Karpas-422 (cell line): ENCODE measurements at regions not wholly inside any gene's neighbourhood (a gene's known extent, or its start where the extent isn't known, plus 50 kb on each side); places are given as distances from the start of the nearest gene placed in this dataset.

ENCODE experiments used
- DNase-seq: peaks from one replicate; pipeline ENCODE4 v3.0.0-alpha.2; 2015
- H2AFZ ChIP-seq: fragments of 200-600 bp; sonication (generic); 2 replicates; pipeline ENCODE4 v1.6.1; 2014; ENCODE audit warnings: antibody characterized with exemption, low read length, mixed read lengths
- H3K27ac ChIP-seq: fragments of 200-600 bp; sonication (generic); 2 replicates; pipeline ENCODE4 v1.5.1; 2014; ENCODE audit warnings: mild to moderate bottlenecking, low read length, moderate library complexity
- H3K27me3 ChIP-seq: fragments of 200-600 bp; sonication (generic); 2 replicates; pipeline ENCODE4 v1.6.1; 2014; ENCODE audit warnings: low read length, mixed read lengths
- H3K36me3 ChIP-seq: fragments of 200-600 bp; sonication (generic); 2 replicates; pipeline ENCODE4 v1.6.1; 2014; ENCODE audit warnings: low read length, mixed read lengths; ENCODE audit not compliant: insufficient read depth
- H3K4me1 ChIP-seq: fragments of 200-600 bp; sonication (generic); 2 replicates; pipeline ENCODE4 v1.6.1; 2014; ENCODE audit warnings: mild to moderate bottlenecking, low read length, mixed read lengths
- H3K4me2 ChIP-seq: fragments of 200-600 bp; sonication (generic); 2 replicates; pipeline ENCODE4 v1.6.1; 2014; ENCODE audit warnings: low read length, low read depth, mild to moderate bottlenecking; ENCODE audit not compliant: poor library complexity, severe bottlenecking
- H3K4me3 ChIP-seq: fragments of 200-600 bp; sonication (generic); 2 replicates; pipeline ENCODE4 v1.5.1; 2014; ENCODE audit warnings: mild to moderate bottlenecking, antibody characterized with exemption, low read length, mixed read lengths
- H3K79me2 ChIP-seq: fragments of 200-600 bp; sonication (generic); 2 replicates; pipeline ENCODE4 v1.6.1; 2014; ENCODE audit warnings: mild to moderate bottlenecking, low read length, mixed read lengths
- H3K9ac ChIP-seq: fragments of 200-600 bp; sonication (generic); 2 replicates; pipeline ENCODE4 v1.6.0; 2014; ENCODE audit warnings: low read length
- H3K9me2 ChIP-seq: fragments of 200-600 bp; sonication (generic), shearing (Covaris generic); replicated peaks from 2 replicates; pipeline ENCODE4 v1.6.0; 2014; ENCODE audit warnings: mild to moderate bottlenecking, low read length, moderate library complexity; ENCODE audit not compliant: insufficient read depth
- H3K9me3 ChIP-seq: fragments of 300-700, 200-600 bp; sonication (generic); 2 replicates; pipeline ENCODE4 v1.6.1; 2014; ENCODE audit warnings: low read length, mixed read lengths
- H4K20me1 ChIP-seq: fragments of 200-600 bp; sonication (generic); 2 replicates; pipeline ENCODE4 v1.6.1; 2014; ENCODE audit warnings: mild to moderate bottlenecking, antibody characterized with exemption, low read length, low read depth; ENCODE audit not compliant: insufficient read depth

DNA sequence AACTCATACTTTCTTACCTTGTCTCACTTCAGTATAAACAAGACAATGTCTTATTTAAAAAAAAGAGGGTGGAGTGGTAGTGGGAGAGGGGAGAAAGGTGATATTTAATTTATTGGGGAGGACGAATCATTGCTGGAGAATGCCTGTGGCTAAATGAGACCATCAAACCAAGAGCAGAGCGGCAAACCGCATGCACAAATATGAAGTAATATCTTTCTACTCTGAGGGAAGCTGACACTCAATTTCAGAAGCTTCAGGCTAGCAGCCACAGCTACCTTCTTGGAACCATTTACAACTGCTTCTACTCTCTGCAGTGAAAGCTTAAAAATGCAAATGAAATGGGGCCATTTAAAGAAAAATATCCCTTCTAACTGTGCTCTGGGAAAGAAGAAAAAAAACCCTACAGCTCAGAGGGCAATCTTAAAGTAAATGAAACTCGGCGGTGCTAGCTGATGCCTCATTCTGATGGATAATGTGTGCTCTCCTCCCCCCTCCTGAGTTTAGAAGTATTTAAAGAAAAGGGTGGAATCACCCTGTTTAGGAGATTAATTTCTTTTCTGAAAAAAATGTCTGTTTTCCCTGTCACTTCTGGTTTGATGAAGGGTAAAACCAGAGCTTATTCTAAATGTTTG, 178.2 kb upstream of the CAMK1G start:
- H2AFZ ChIP-seq: no peak overlapping the region
- no peaks in the 10 kb centered on the region for H3K27me3 ChIP-seq

DNA sequence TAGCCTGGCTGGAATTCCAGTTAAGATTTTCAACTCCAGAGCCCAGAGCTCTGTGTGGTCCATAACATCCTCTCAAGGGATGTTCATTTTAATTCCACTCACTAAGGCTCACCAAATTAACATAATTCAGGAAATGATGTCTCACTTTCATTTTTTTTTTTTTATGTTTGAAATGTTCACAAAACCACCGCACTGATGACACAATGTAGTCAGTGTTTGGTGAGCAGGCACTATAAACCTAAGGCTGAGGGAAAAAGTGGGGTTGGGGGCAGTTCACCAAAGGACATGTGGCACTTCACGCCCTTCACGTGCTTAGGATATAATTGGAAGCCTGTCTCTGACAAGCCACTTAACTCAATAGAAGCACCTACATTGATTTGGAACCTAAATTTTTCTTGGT, 177.3 kb upstream of the CAMK1G start:
- no peaks in the 10 kb centered on the region for H3K9me2 ChIP-seq
- H3K4me1 ChIP-seq: no peaks in the 10 kb centered on the region
- H3K4me2 ChIP-seq: no peak overlapping the region
- no peak overlapping the region for H3K9ac ChIP-seq
- H3K36me3 ChIP-seq: no peaks in the 10 kb centered on the region
- no peaks in the 10 kb centered on the region for H3K79me2 ChIP-seq
- no peak for DNase-seq
- no peak overlapping the region for H2AFZ ChIP-seq
- H3K27ac ChIP-seq: no peak overlapping the region
- H3K9me3 ChIP-seq: no peaks in the 10 kb centered on the region
- H4K20me1 ChIP-seq: no peaks in the 10 kb centered on the region
- no peaks in the 10 kb centered on the region for H3K27me3 ChIP-seq
- H3K4me3 ChIP-seq: no peak overlapping the region

More for the DNA sequence above, 178.2 kb upstream of the CAMK1G start:
- H3K4me1 ChIP-seq: no peaks in the 10 kb centered on the region
- H3K79me2 ChIP-seq: no peaks in the 10 kb centered on the region
- no peak overlapping the region for H3K27ac ChIP-seq
- no peak for DNase-seq
- H4K20me1 ChIP-seq: no peaks in the 10 kb centered on the region
- H3K36me3 ChIP-seq: no peaks in the 10 kb centered on the region
- no peaks in the 10 kb centered on the region for H3K9me2 ChIP-seq
- no peak overlapping the region for H3K4me3 ChIP-seq
- no peak overlapping the region for H3K4me2 ChIP-seq
- no peaks in the 10 kb centered on the region for H3K9me3 ChIP-seq
- no peak overlapping the region for H3K9ac ChIP-seq

DNA sequence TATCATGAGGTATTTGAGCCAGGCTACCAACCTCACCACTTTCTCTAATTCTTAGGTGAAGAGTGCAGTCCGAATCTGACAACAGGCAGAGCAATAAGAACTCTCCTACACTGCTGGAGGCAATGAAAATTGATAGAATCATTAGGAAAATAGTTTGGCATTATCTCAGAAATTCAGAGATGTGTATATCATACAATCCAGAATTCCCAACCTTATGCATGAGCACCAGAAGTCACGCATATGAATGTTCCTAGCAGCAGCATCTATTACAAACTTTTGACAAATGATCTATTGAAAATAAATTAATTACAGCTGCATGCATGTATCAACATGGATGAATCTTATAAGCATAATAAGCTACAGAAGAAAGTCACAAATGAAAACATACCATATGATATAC, 176.9 kb upstream of the CAMK1G start:
- no peak overlapping the region for H3K9ac ChIP-seq
- H4K20me1 ChIP-seq: no peaks in the 10 kb centered on the region
- no peaks in the 10 kb centered on the region for H3K9me3 ChIP-seq
- H2AFZ ChIP-seq: no peak overlapping the region
- no peaks in the 10 kb centered on the region for H3K27me3 ChIP-seq
- no peaks in the 10 kb centered on the region for H3K9me2 ChIP-seq
- H3K4me2 ChIP-seq: no peak overlapping the region
- no peaks in the 10 kb centered on the region for H3K4me1 ChIP-seq
- no peaks in the 10 kb centered on the region for H3K36me3 ChIP-seq
- no peak overlapping the region for H3K27ac ChIP-seq
- H3K4me3 ChIP-seq: no peak overlapping the region
- no peaks in the 10 kb centered on the region for H3K79me2 ChIP-seq
- no peak for DNase-seq

DNA sequence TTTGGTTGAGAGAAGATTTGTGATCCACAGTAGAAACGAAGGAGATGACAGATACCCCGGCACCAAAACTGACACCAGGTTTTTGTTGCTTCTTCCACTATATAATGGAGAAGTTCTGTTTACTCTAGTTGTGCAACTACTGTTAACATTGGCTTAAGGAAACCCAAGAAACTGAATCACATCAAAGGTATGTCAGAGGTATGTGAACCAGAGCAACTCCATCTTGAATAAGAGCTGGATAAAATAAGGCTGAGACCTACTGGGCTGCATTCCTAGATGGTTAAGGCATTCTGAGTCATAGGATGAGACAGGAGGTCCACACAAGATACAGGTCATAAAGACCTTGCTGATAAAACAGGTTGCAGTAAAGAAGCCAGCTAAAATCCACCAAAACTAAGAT, 173.7 kb upstream of the CAMK1G start:
- no peak overlapping the region for H3K4me3 ChIP-seq
- no peak overlapping the region for H2AFZ ChIP-seq
- H3K79me2 ChIP-seq: no peaks in the 10 kb centered on the region
- H3K27ac ChIP-seq: no peak overlapping the region
- H3K4me1 ChIP-seq: no peaks in the 10 kb centered on the region
- H3K9me3 ChIP-seq: no peaks in the 10 kb centered on the region
- no peak overlapping the region for H3K9ac ChIP-seq
- H3K27me3 ChIP-seq: no peaks in the 10 kb centered on the region
- H4K20me1 ChIP-seq: no peaks in the 10 kb centered on the region
- DNase-seq: no peak
- H3K4me2 ChIP-seq: no peak overlapping the region
- no peaks in the 10 kb centered on the region for H3K9me2 ChIP-seq
- no peaks in the 10 kb centered on the region for H3K36me3 ChIP-seq

DNA sequence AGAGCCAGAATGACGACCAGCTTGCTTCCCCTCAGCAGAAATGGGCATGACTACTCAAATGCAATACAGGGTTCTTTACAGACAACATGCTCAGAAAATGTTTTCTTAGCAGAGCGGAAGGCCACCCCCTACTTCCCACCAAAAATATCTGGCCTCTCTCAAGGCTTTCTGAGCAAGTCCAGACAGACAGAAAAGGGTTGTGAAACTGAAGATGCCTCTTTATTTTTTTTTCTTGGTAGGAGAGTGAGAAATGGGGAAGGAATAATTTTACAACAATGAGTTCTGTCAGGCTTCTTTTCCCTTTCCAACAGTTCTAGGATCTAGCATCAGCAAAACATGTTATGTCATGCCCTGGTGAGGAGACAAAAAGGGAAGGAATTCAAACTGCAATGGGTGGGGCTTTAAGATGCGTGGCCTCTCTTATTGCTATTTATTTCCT, 172.0 kb upstream of the CAMK1G start:
- no peaks in the 10 kb centered on the region for H4K20me1 ChIP-seq
- H3K9me3 ChIP-seq: no peaks in the 10 kb centered on the region
- no peaks in the 10 kb centered on the region for H3K4me1 ChIP-seq
- no peak overlapping the region for H3K9ac ChIP-seq
- H3K9me2 ChIP-seq: no peaks in the 10 kb centered on the region
- H3K4me2 ChIP-seq: no peak overlapping the region
- H3K27ac ChIP-seq: no peak overlapping the region
- H3K27me3 ChIP-seq: no peaks in the 10 kb centered on the region
- no peak for DNase-seq
- H3K79me2 ChIP-seq: no peaks in the 10 kb centered on the region
- H3K36me3 ChIP-seq: no peaks in the 10 kb centered on the region
- H3K4me3 ChIP-seq: no peak overlapping the region
- no peak overlapping the region for H2AFZ ChIP-seq

DNA sequence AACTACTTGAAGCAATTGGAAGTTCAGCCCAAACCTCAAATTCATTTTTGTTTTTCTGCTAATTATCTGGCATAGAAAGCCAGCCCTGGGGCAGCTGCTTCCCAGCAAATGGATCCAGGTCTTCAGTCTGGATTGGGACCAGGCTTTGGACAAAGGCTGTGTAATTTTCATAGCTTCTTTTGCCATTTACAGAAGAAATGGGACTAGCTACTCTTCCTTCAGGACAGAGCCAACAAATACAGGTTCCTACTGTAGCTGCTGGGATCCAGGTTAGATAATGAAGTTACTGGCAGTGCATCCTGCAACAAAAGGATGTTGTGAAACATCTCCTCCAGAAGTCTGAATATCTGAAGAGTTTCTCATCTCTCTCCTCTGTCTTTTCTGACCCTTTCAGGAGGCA, 171.5 kb upstream of the CAMK1G start:
- Histone ChIP-seq H3K27ac (no peak overlapping the region), H4K20me1 (no peaks in the 10 kb centered on the region), H3K4me2 (no peak overlapping the region), H3K27me3 (no peaks in the 10 kb centered on the region), H3K9ac (no peak overlapping the region), H3K4me3 (no peak overlapping the region), H3K36me3 (no peaks in the 10 kb centered on the region), H3K9me3 (no peaks in the 10 kb centered on the region), H3K79me2 (no peaks in the 10 kb centered on the region), H3K9me2 (no peaks in the 10 kb centered on the region), H3K4me1 (no peaks in the 10 kb centered on the region), H2AFZ (no peak overlapping the region)
- no peak for DNase-seq

DNA sequence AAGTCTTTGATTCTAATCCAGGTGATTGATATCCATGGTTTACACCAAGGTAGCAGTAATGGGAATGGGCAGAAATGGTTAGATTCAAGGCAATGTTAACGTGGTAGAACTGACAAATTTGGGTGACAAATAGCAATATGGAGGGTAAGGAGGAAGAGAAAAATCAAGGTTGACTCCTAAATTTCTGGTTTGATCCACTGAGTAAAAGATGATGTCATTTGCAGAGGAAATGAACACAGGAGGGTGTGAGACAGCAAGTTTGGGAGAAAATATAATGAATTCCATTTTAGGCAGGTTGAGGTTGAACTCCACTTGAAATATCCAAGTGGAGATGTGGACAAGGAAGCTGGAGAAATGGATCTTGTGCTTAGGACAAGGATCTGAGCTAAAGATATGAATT, 170.9 kb upstream of the CAMK1G start:
- no peaks in the 10 kb centered on the region for H3K9me3 ChIP-seq
- no peak overlapping the region for H2AFZ ChIP-seq
- no peaks in the 10 kb centered on the region for H3K79me2 ChIP-seq
- no peak overlapping the region for H3K4me2 ChIP-seq
- no peak overlapping the region for H3K27ac ChIP-seq
- H4K20me1 ChIP-seq: no peaks in the 10 kb centered on the region
- no peaks in the 10 kb centered on the region for H3K9me2 ChIP-seq
- H3K9ac ChIP-seq: no peak overlapping the region
- no peak overlapping the region for H3K4me3 ChIP-seq
- H3K4me1 ChIP-seq: no peaks in the 10 kb centered on the region
- no peaks in the 10 kb centered on the region for H3K27me3 ChIP-seq
- DNase-seq: no peak
- no peaks in the 10 kb centered on the region for H3K36me3 ChIP-seq

DNA sequence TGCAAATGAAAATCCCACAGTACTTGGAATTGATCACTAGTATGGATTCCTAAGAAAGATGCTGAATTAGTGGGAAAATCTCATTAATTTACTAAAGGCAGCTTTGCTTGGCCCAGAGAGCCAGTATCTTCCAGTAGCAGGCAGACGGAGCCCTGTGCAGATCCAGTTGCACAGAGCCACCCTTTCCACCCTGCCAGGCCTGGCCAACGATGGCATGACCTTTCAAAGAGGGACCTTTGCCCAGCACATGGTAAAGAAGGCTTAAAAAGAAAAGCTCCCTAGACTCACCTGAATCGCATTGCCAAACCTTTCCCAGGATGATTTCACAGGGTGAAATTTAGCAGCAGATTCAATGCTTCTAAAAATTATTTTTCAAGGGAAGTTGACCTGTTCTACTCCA, 170.5 kb upstream of the CAMK1G start:
- Histone ChIP-seq H3K27ac (no peak overlapping the region), H3K4me1 (no peaks in the 10 kb centered on the region), H4K20me1 (no peaks in the 10 kb centered on the region), H3K4me2 (no peak overlapping the region), H3K9me2 (no peaks in the 10 kb centered on the region), H3K27me3 (no peaks in the 10 kb centered on the region), H3K9ac (no peak overlapping the region), H3K36me3 (no peaks in the 10 kb centered on the region), H2AFZ (no peak overlapping the region), H3K9me3 (no peaks in the 10 kb centered on the region), H3K79me2 (no peaks in the 10 kb centered on the region), H3K4me3 (no peak overlapping the region)
- no peak for DNase-seq
